H1 (cell line): ENCODE measurements at regions not wholly inside any gene's neighbourhood (a gene's known extent, or its start where the extent isn't known, plus 50 kb on each side); places are given as distances from the start of the nearest gene placed in this dataset.

Experiments
- NANOG ChIP-seq: IDR thresholded peaks from 2 replicates; pipeline ENCODE4 v1.6.1; 2011; ENCODE audit warnings: low read length, low read depth, mild to moderate bottlenecking, inconsistent platforms; ENCODE audit not compliant: insufficient read depth, poor library complexity, severe bottlenecking

DNA sequence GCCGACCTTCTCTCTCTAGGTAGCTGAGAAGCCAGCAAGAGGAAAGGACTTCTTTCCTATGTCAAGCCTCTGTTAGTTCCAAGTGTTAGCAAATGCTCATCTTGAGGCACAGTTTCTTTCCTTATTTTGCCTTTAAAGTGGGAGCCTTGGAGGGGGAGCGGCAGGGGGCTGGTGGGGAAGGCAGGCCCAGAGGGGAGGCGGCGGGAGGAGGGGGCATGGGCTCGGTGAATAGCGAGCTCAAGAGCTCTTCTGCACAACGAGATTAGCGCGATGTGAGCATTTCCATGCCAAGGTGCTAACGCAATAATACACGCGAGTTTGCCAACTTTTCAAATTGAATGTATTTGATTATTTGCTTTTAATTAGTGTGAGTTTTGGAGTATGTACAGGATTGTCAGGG, 372.6 kb downstream of the RPS6KC1 start (continued):
- TF ChIP-seq NANOG, result no peak
